Thoracic aorta (tissue), 2 donors: ENCODE measurements at regions not wholly inside any gene's neighbourhood (a gene's known extent, or its start where the extent isn't known, plus 50 kb on each side); places are given as distances from the start of the nearest gene placed in this dataset.

Source experiments
- ATAC-seq: fragments of 150-250 bp; one replicate; pipeline ENCODE4 v1.8.0; 2017; ENCODE audit warnings: low read depth; ENCODE audit not compliant: insufficient number of reproducible peaks, low FRiP score
- DNase-seq: peaks from one replicate; pipeline ENCODE4 v3.0.0-alpha.2; 2020; ENCODE audit warnings: low spot score
- H3K27ac ChIP-seq, 2 donors: fragments of 200-600 bp; sonication (generic); 1 replicate in 1 of 2; 2 replicates in 1 of 2; pipeline ENCODE4 v1.5.1; 2016; ENCODE audit warnings: mild to moderate bottlenecking in 2 of 2, moderate library complexity in 2 of 2
- H3K27me3 ChIP-seq: fragments of 200-600 bp; sonication (generic); replicated peaks from 2 replicates; pipeline ENCODE4 v1.6.0; 2016; ENCODE audit warnings: mild to moderate bottlenecking; ENCODE audit not compliant: insufficient read depth
- H3K36me3 ChIP-seq: fragments of 200-600 bp; sonication (generic); one replicate; pipeline ENCODE4 v1.5.1; 2016
- H3K4me1 ChIP-seq, 2 donors: fragments of 200-600 bp; sonication (generic); 1 replicate in 1 of 2; 2 replicates in 1 of 2; pipeline versions ENCODE4 v1.5.1 to v1.6.0; 2016; ENCODE audit warnings: low read depth in 2 of 2, mild to moderate bottlenecking in 1 of 2; ENCODE audit not compliant: control insufficient read depth in 1 of 2
- H3K4me3 ChIP-seq: fragments of 200-600 bp; sonication (generic); 2 replicates; pipeline ENCODE4 v1.5.1; 2016; ENCODE audit warnings: mild to moderate bottlenecking
- H3K9me3 ChIP-seq: fragments of 200-600 bp; sonication (generic); 2 replicates; pipeline ENCODE4 v1.5.1; 2016
- CTCF ChIP-seq: fragments of 200-600 bp; sonication (generic); IDR thresholded peaks from one replicate; pipeline ENCODE4 v1.5.1; 2019; ENCODE audit warnings: antibody characterized with exemption

- Histone ChIP-seq H3K27ac (no peak overlapping the region), H3K9me3 (no peaks in the 10 kb centered on the region), H3K36me3 (no peaks in the 10 kb centered on the region), H3K4me1 (peaks cover 0 to 5% of the 10 kb centered on the region in 2 donors), H3K4me3 (no peak overlapping the region), H3K27me3 (no peaks in the 10 kb centered on the region)
- no peak for TF ChIP-seq CTCF
- ATAC-seq: no peak
- no peak for DNase-seq
Observed at GRCh38 chr7:27359181-27360125, 116.9 kb downstream of the EVX1 start.

GRCh38 chr7:27361522-27361921 is 118.9 kb downstream of the EVX1 start:
- ATAC-seq (no peak), DNase-seq (no peak)
- H3K27ac ChIP-seq: no peak overlapping the region
- no peaks in the 10 kb centered on the region for H3K9me3 ChIP-seq
- no peak overlapping the region for H3K4me3 ChIP-seq
- H3K27me3 ChIP-seq: no peaks in the 10 kb centered on the region
- H3K36me3 ChIP-seq: no peaks in the 10 kb centered on the region
- TF ChIP-seq CTCF: no peak
- H3K4me1 ChIP-seq: peaks cover 0 to 10% of the 10 kb centered on the region in 2 donors

- Histone ChIP-seq H3K9me3 (no peaks in the 10 kb centered on the region), H3K4me3 (no peak overlapping the region), H3K36me3 (no peaks in the 10 kb centered on the region), H3K4me1 (peaks cover 0 to 10% of the 10 kb centered on the region in 2 donors), H3K27ac (no peak overlapping the region), H3K27me3 (no peaks in the 10 kb centered on the region)
- no peak for ATAC-seq
- no peak for DNase-seq
- TF ChIP-seq CTCF: no peak
Observed at GRCh38 chr7:27362026-27362425, 119.4 kb downstream of the EVX1 start.

GRCh38 chr7:27364344-27364758 is 121.7 kb downstream of the EVX1 start:
- DNase-seq: no peak

More at GRCh38 chr7:27364344-27364758, 121.7 kb downstream of the EVX1 start:
- Histone ChIP-seq H3K9me3 (no peaks in the 10 kb centered on the region), H3K4me1 (peaks cover 0 to 10% of the 10 kb centered on the region in 2 donors), H3K27ac (no peak overlapping the region), H3K36me3 (no peaks in the 10 kb centered on the region), H3K27me3 (no peaks in the 10 kb centered on the region), H3K4me3 (peak overlapping the region; percentile 29)
- no peak for ATAC-seq
- no peak for TF ChIP-seq CTCF
